ENCODE measurements at regions not wholly inside any gene's neighbourhood (a gene's known extent, or its start where the extent isn't known, plus 50 kb on each side); places are given as distances from the start of the nearest gene placed in this dataset.

GRCh38 chr20:21804802-21805201 lies 99.3 kb downstream of the PAX1 start (continued):
- TF ChIP-seq CEBPB (IDR thresholded peaks at IDR 0.05; ENCODE audit: low read depth, low read length): no peak

GRCh38 chr20:21801193-21801592 lies 95.7 kb downstream of the PAX1 start:
- no peak overlapping the region for H3K23ac ChIP-seq (ENCODE audit: insufficient read length)
- no peak overlapping the region for H2AK5ac ChIP-seq (ENCODE audit: low read depth, low read length)
- ChIA-PET POLR2A (ENCODE audit: partially characterized antibody) (no interaction called here), CTCF (ENCODE audit: partially characterized antibody) (interaction anchor here (0.6 kb wide), 1 partner anchor 12 kb away, joined by 3 read pairs; no protein-coding TSS in a partner anchor)
- no peaks in the 10 kb centered on the region for H3K4me1 ChIP-seq (replicated peaks in 1 of 4; ENCODE audit: control insufficient read depth in 3 of 4, insufficient read depth in 4 of 4, low read length in 3 of 4)
- H3K36me3 ChIP-seq (ENCODE audit: control insufficient read depth in 2 of 4, insufficient read depth in 4 of 4, low read length in 3 of 4): no peaks in the 10 kb centered on the region
- no peak overlapping the region for H3K56ac ChIP-seq (replicated peaks; ENCODE audit: insufficient read length, low read depth, low read length)
- no peak overlapping the region for H3K4ac ChIP-seq (replicated peaks; ENCODE audit: insufficient read length, low read depth, low read length)
- DNase-seq (ENCODE audit: low read depth in 1 of 2, low spot score in 2 of 2) (no peak), FAIRE-seq (no peak)
- H2BK120ac ChIP-seq (replicated peaks; ENCODE audit: low read depth, low read length): no peak overlapping the region
- H3K27ac ChIP-seq (ENCODE audit: low read depth, low read length): no peak overlapping the region
- no peak overlapping the region for H3K18ac ChIP-seq (ENCODE audit: extremely low read depth, low read length)
- H2BK15ac ChIP-seq (ENCODE audit: low read length): no peak overlapping the region
- no peak overlapping the region for H4K8ac ChIP-seq (ENCODE audit: extremely low read depth, insufficient read depth, low read length)
- no peak overlapping the region for H2BK20ac ChIP-seq (ENCODE audit: low read length)
- H2BK5ac ChIP-seq (ENCODE audit: low read depth, low read length): no peak overlapping the region
- no peak overlapping the region for H4K5ac ChIP-seq (ENCODE audit: insufficient read length, low read depth, low read length)
- H2AFZ ChIP-seq (ENCODE audit: low read length): no peak overlapping the region
- H3K9ac ChIP-seq (replicated peaks in 1 of 4; ENCODE audit: extremely low read depth in 1 of 4, low read depth in 3 of 4, low read length in 3 of 4): no peak overlapping the region
- no peaks in the 10 kb centered on the region for H3K27me3 ChIP-seq (replicated peaks in 1 of 4; ENCODE audit: control insufficient read depth in 3 of 4, extremely low read depth in 1 of 4, insufficient read depth in 3 of 4, low read length in 3 of 4)
- H4K91ac ChIP-seq (replicated peaks; ENCODE audit: insufficient read length, low read length): no peak overlapping the region
- no peak overlapping the region for H3K4me2 ChIP-seq (ENCODE audit: insufficient read depth in 1 of 2, low read depth in 2 of 2, low read length in 2 of 2)
- peaks cover 4% of the 10 kb centered on the region for H3K23me2 ChIP-seq (ENCODE audit: low read depth, low read length)
- H3K79me2 ChIP-seq (ENCODE audit: control insufficient read depth in 1 of 2, insufficient read depth in 2 of 2, low read length in 2 of 2): no peaks in the 10 kb centered on the region
- H4K20me1 ChIP-seq (replicated peaks in 1 of 2; ENCODE audit: control insufficient read depth in 1 of 2, insufficient read depth in 2 of 2, low read length in 2 of 2): peaks cover 0 to 2% of the 10 kb centered on the region in 2 experiments
- H3K79me1 ChIP-seq (ENCODE audit: low read depth, low read length): no peaks in the 10 kb centered on the region
- H3K14ac ChIP-seq (ENCODE audit: insufficient read length): no peak overlapping the region
- WGBS, 2 experiments (ENCODE audit: extremely low coverage in 1 of 2, insufficient coverage in 1 of 2, insufficient read length in 1 of 2, insufficient replicate concordance in 2 of 2, low coverage in 1 of 2, low lambda C conversion rate in 2 of 2, missing lambda C conversion rate in 1 of 2): 93% methylated on average over 4 of the region's 4 CpGs; no CpG with 5 or more reads in 1 of the 2 experiments
- no peak overlapping the region for H2BK12ac ChIP-seq (ENCODE audit: low read depth, low read length)
- H3K9me3 ChIP-seq (ENCODE audit: insufficient read depth in 2 of 2, low read depth in 1 of 2, low read length in 1 of 2): no peaks in the 10 kb centered on the region
- no peak overlapping the region for H3K4me3 ChIP-seq (ENCODE audit: extremely low read depth in 1 of 4, insufficient read depth in 2 of 4, low read depth in 3 of 4, low read length in 4 of 4)
- TF ChIP-seq BRCA1 (IDR thresholded peaks at IDR 0.05; ENCODE audit: low read depth, low read length) (no peak), TBP (IDR thresholded peaks at IDR 0.05; ENCODE audit: low read depth, low read length) (no peak), CEBPB (IDR thresholded peaks at IDR 0.05; ENCODE audit: low read depth, low read length) (no peak), POU5F1 (IDR thresholded peaks at IDR 0.05; ENCODE audit: low read depth, low read length) (no peak), NRF1 (IDR thresholded peaks at IDR 0.05; ENCODE audit: low read depth, low read length) (no peak), ATF3 (IDR thresholded peaks at IDR 0.05; ENCODE audit: insufficient read depth, low read depth, low read length) (no peak)

Measured in H1 (cell line).